ENCODE measurements at regions not wholly inside any gene's neighbourhood (a gene's known extent, or its start where the extent isn't known, plus 50 kb on each side); places are given as distances from the start of the nearest gene placed in this dataset.

- no peak for TF ChIP-seq CTCF (conservative IDR thresholded peaks at IDR 0.05; ENCODE audit: low read length)
- DNase-seq (ENCODE audit: low read depth), result no peak
- H3K4me3 ChIP-seq (ENCODE audit: low read length), result no peak overlapping the region
Observed at GRCh38 chr5:5795074-5795771, 372.7 kb downstream of the ICE1 start.

GRCh38 chr5:5794118-5794560 is 371.7 kb downstream of the ICE1 start:
- DNase-seq (ENCODE audit: low read depth), result no peak
- H3K4me3 ChIP-seq (ENCODE audit: low read length), result no peak overlapping the region
- TF ChIP-seq CTCF (conservative IDR thresholded peaks at IDR 0.05; ENCODE audit: low read length), result no peak

- no peak for TF ChIP-seq CTCF (conservative IDR thresholded peaks at IDR 0.05; ENCODE audit: low read length)
- no peak overlapping the region for H3K4me3 ChIP-seq (ENCODE audit: low read length)
- DNase-seq (ENCODE audit: low read depth), result no peak
Observed at GRCh38 chr5:5793242-5794117, 371.0 kb downstream of the ICE1 start.

GRCh38 chr5:5792106-5792505 is 369.6 kb downstream of the ICE1 start:
- no peak for TF ChIP-seq CTCF (conservative IDR thresholded peaks at IDR 0.05; ENCODE audit: low read length)
- DNase-seq (ENCODE audit: low read depth), result no peak
- H3K4me3 ChIP-seq (ENCODE audit: low read length), result no peak overlapping the region

- H3K4me3 ChIP-seq (ENCODE audit: low read length), result no peak overlapping the region
- DNase-seq (ENCODE audit: low read depth), result no peak
- TF ChIP-seq CTCF (conservative IDR thresholded peaks at IDR 0.05; ENCODE audit: low read length), result no peak
Observed at GRCh38 chr5:5788793-5789192, 366.3 kb downstream of the ICE1 start.

- DNase-seq (ENCODE audit: low read depth), result no peak
- TF ChIP-seq CTCF (conservative IDR thresholded peaks at IDR 0.05; ENCODE audit: low read length), result no peak
- no peak overlapping the region for H3K4me3 ChIP-seq (ENCODE audit: low read length)
Observed at GRCh38 chr5:5787373-5787772, 364.9 kb downstream of the ICE1 start.

- TF ChIP-seq CTCF (conservative IDR thresholded peaks at IDR 0.05; ENCODE audit: low read length), result no peak
- no peak for DNase-seq (ENCODE audit: low read depth)
Observed at GRCh38 chr5:5784101-5784500, 361.6 kb downstream of the ICE1 start.

More at GRCh38 chr5:5784101-5784500, 361.6 kb downstream of the ICE1 start:
- no peak overlapping the region for H3K4me3 ChIP-seq (ENCODE audit: low read length)
